Chondrocyte (in vitro differentiated cells): ENCODE measurements at regions not wholly inside any gene's neighbourhood (a gene's known extent, or its start where the extent isn't known, plus 50 kb on each side); places are given as distances from the start of the nearest gene placed in this dataset.
"Not testable (repeated sequence)": the region's sequence is repeated elsewhere in the genome, so short reads cannot be mapped to it uniquely, and the experiment has no call there.

ENCODE experiments used
- DNase-seq: peaks from one replicate; pipeline ENCODE4 v3.0.0; 2021; ENCODE audit warnings: mixed read lengths, low spot score
- H3K27ac Mint-ChIP-seq: one replicate; pipeline ENCODE4 v1.8.0; 2021; ENCODE audit warnings: mild to moderate bottlenecking, moderate library complexity, mixed read lengths; ENCODE audit not compliant: unreplicated experiment
- H3K27me3 Mint-ChIP-seq: 2 replicates; pipeline ENCODE4 v1.8.0; 2021; ENCODE audit warnings: low read depth, mixed read lengths
- H3K36me3 Mint-ChIP-seq: 2 replicates; pipeline ENCODE4 v1.8.0; 2021; ENCODE audit warnings: low read depth, mixed read lengths
- H3K4me1 Mint-ChIP-seq: 2 replicates; pipeline ENCODE4 v1.8.0; 2021; ENCODE audit warnings: low read depth, mild to moderate bottlenecking, mixed read lengths
- H3K4me3 Mint-ChIP-seq: one replicate; pipeline ENCODE4 v1.8.0; 2021; ENCODE audit warnings: mild to moderate bottlenecking, moderate library complexity, mixed read lengths; ENCODE audit not compliant: unreplicated experiment
- H3K9me3 Mint-ChIP-seq: 2 replicates; pipeline ENCODE4 v1.8.0; 2021; ENCODE audit warnings: low read depth, mixed read lengths
- CTCF ChIP-seq: fragments of 200-600 bp; sonication (generic); IDR thresholded peaks from 2 replicates; pipeline ENCODE4 v1.5.0; 2021; ENCODE audit warnings: antibody characterized with exemption, mild to moderate bottlenecking, moderate library complexity

GRCh38 chr11:21646351-21646750 lies 546.5 kb upstream of the ANO5 start:
- Mint-ChIP-seq H3K9me3 (no peaks in the 10 kb centered on the region), H3K27me3 (peaks cover under 1% of the 10 kb centered on the region), H3K4me1 (no peaks in the 10 kb centered on the region), H3K4me3 (no peak overlapping the region), H3K36me3 (no peaks in the 10 kb centered on the region), H3K27ac (no peak overlapping the region)
- TF ChIP-seq CTCF: no peak
- no peak for DNase-seq

- Mint-ChIP-seq H3K4me1 (no peaks in the 10 kb centered on the region), H3K27ac (no peak overlapping the region), H3K9me3 (no peaks in the 10 kb centered on the region), H3K27me3 (peaks cover 3% of the 10 kb centered on the region), H3K36me3 (no peaks in the 10 kb centered on the region), H3K4me3 (no peak overlapping the region)
- DNase-seq: no peak
- TF ChIP-seq CTCF: no peak
Observed at GRCh38 chr11:21650961-21651360, 541.9 kb upstream of the ANO5 start.

GRCh38 chr11:21653951-21654421 lies 538.9 kb upstream of the ANO5 start:
- Mint-ChIP-seq H3K36me3 (no peaks in the 10 kb centered on the region), H3K4me3 (no peak overlapping the region), H3K27ac (no peak overlapping the region), H3K9me3 (no peaks in the 10 kb centered on the region), H3K4me1 (no peaks in the 10 kb centered on the region), H3K27me3 (peaks cover 3% of the 10 kb centered on the region)
- TF ChIP-seq CTCF: no peak
- DNase-seq: no peak

- no peak for TF ChIP-seq CTCF
Observed at GRCh38 chr11:21656065-21656464, 536.8 kb upstream of the ANO5 start.

GRCh38 chr11:21658654-21659193 lies 534.2 kb upstream of the ANO5 start:
- Mint-ChIP-seq H3K27me3 (no peaks in the 10 kb centered on the region), H3K9me3 (no peaks in the 10 kb centered on the region), H3K27ac (no peak overlapping the region), H3K4me3 (no peak overlapping the region), H3K4me1 (no peaks in the 10 kb centered on the region), H3K36me3 (no peaks in the 10 kb centered on the region)
- no peak for TF ChIP-seq CTCF
- DNase-seq: no peak

More at GRCh38 chr11:21656065-21656464, 536.8 kb upstream of the ANO5 start:
- H3K4me1 Mint-ChIP-seq: no peaks in the 10 kb centered on the region
- no peaks in the 10 kb centered on the region for H3K36me3 Mint-ChIP-seq
- H3K4me3 Mint-ChIP-seq: no peak overlapping the region
- no peak overlapping the region for H3K27ac Mint-ChIP-seq
- H3K9me3 Mint-ChIP-seq: no peaks in the 10 kb centered on the region
- H3K27me3 Mint-ChIP-seq: peaks cover 3% of the 10 kb centered on the region
- DNase-seq: no peak

GRCh38 chr11:21659377-21659776 lies 533.5 kb upstream of the ANO5 start:
- H3K36me3 Mint-ChIP-seq, H3K9me3 Mint-ChIP-seq, H3K27me3 Mint-ChIP-seq, DNase-seq, H3K27ac Mint-ChIP-seq, H3K4me3 Mint-ChIP-seq, H3K4me1 Mint-ChIP-seq: not testable (repeated sequence)
